Upper lobe of left lung (tissue), 4 donors: ENCODE measurements at regions not wholly inside any gene's neighbourhood (a gene's known extent, or its start where the extent isn't known, plus 50 kb on each side); places are given as distances from the start of the nearest gene placed in this dataset.

Source experiments
- EP300 ChIP-seq, 4 donors: sonication (generic); formaldehyde crosslinking; IDR thresholded peaks; one replicate each; pipeline ENCODE4 v1.5.1; 2017; ENCODE audit warnings: antibody characterized with exemption in 4 of 4, control low read depth in 2 of 4
- POLR2A ChIP-seq, 4 donors: fragments of 450-650 bp; IDR thresholded peaks; one replicate each; pipeline ENCODE4 v1.5.1; 2016 to 2017; ENCODE audit warnings: antibody characterized with exemption in 4 of 4, mild to moderate bottlenecking in 2 of 4
- POLR2AphosphoS5 ChIP-seq, 2 donors: sonication (generic); formaldehyde crosslinking; IDR thresholded peaks; one replicate each; pipeline ENCODE4 v1.5.1; 2017; ENCODE audit warnings: antibody characterized with exemption in 2 of 2
- TF ChIP-seq, protein P1 (sequence below), 6 experiments: fragments of 450-650 bp in 4 of 6; fragments of 200-600 bp in 2 of 6; sonication (generic) in 2 of 6; IDR thresholded peaks; one replicate each; pipeline ENCODE4 v1.5.1; 2016 to 2019; ENCODE audit warnings: antibody characterized with exemption in 6 of 6

GRCh38 chr17:71003736-71004135 lies 834.4 kb downstream of the KCNJ2 start:
- TF ChIP-seq, protein P1, sequence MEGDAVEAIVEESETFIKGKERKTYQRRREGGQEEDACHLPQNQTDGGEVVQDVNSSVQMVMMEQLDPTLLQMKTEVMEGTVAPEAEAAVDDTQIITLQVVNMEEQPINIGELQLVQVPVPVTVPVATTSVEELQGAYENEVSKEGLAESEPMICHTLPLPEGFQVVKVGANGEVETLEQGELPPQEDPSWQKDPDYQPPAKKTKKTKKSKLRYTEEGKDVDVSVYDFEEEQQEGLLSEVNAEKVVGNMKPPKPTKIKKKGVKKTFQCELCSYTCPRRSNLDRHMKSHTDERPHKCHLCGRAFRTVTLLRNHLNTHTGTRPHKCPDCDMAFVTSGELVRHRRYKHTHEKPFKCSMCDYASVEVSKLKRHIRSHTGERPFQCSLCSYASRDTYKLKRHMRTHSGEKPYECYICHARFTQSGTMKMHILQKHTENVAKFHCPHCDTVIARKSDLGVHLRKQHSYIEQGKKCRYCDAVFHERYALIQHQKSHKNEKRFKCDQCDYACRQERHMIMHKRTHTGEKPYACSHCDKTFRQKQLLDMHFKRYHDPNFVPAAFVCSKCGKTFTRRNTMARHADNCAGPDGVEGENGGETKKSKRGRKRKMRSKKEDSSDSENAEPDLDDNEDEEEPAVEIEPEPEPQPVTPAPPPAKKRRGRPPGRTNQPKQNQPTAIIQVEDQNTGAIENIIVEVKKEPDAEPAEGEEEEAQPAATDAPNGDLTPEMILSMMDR (IDR thresholded peaks at IDR 0.05) = no peak
- TF ChIP-seq POLR2A (IDR thresholded peaks at IDR 0.05) (no peak), EP300 (IDR thresholded peaks at IDR 0.05) (no peak), POLR2AphosphoS5 (IDR thresholded peaks at IDR 0.05) (no peak)
